ENCODE measurements at regions not wholly inside any gene's neighbourhood (a gene's known extent, or its start where the extent isn't known, plus 50 kb on each side); places are given as distances from the start of the nearest gene placed in this dataset.

- no peak for DNase-seq (ENCODE audit: low read depth)
Observed at GRCh38 chr12:91441993-91442952, 259.7 kb upstream of the DCN start.

GRCh38 chr12:91441246-91441645 lies 258.6 kb upstream of the DCN start:
- no peak for DNase-seq (ENCODE audit: low read depth)

- DNase-seq (ENCODE audit: low read depth) = no peak
Observed at GRCh38 chr12:91434081-91434480, 251.5 kb upstream of the DCN start.

GRCh38 chr12:91432755-91433154 lies 250.1 kb upstream of the DCN start:
- DNase-seq (ENCODE audit: low read depth) = no peak

- no peak for DNase-seq (ENCODE audit: low read depth)
Observed at GRCh38 chr12:91432089-91432488, 249.5 kb upstream of the DCN start.

GRCh38 chr12:91424506-91424905 lies 241.9 kb upstream of the DCN start:
- DNase-seq (ENCODE audit: low read depth) = no peak

- no peak for DNase-seq (ENCODE audit: low read depth)
Observed at GRCh38 chr12:91423693-91424050, 241.1 kb upstream of the DCN start.

- DNase-seq (ENCODE audit: low read depth) = no peak
Observed at GRCh38 chr12:91422811-91423692, 240.4 kb upstream of the DCN start.

- no peak for DNase-seq (ENCODE audit: low read depth)
Observed at GRCh38 chr12:91422127-91422526, 239.5 kb upstream of the DCN start.

GRCh38 chr12:91419809-91420208 lies 237.2 kb upstream of the DCN start:
- DNase-seq (ENCODE audit: low read depth) = no peak

- no peak for DNase-seq (ENCODE audit: low read depth)
Observed at GRCh38 chr12:91418221-91419090, 235.8 kb upstream of the DCN start.

GRCh38 chr12:91417650-91418049 lies 235.0 kb upstream of the DCN start:
- DNase-seq (ENCODE audit: low read depth) = no peak

- DNase-seq (ENCODE audit: low read depth) = no peak
Observed at GRCh38 chr12:91414636-91415035, 232.0 kb upstream of the DCN start.

- no peak for DNase-seq (ENCODE audit: low read depth)
Observed at GRCh38 chr12:91413581-91414546, 231.2 kb upstream of the DCN start.

GRCh38 chr12:91406920-91407341 lies 224.3 kb upstream of the DCN start:
- no peak for DNase-seq (ENCODE audit: low read depth)

- DNase-seq (ENCODE audit: low read depth) = no peak
Observed at GRCh38 chr12:91404441-91404840, 221.8 kb upstream of the DCN start.

- no peak for DNase-seq (ENCODE audit: low read depth)
Observed at GRCh38 chr12:91401190-91401589, 218.6 kb upstream of the DCN start.

GRCh38 chr12:91400271-91400670 lies 217.7 kb upstream of the DCN start:
- DNase-seq (ENCODE audit: low read depth) = no peak

- no peak for DNase-seq (ENCODE audit: low read depth)
Observed at GRCh38 chr12:91397866-91398532, 215.4 kb upstream of the DCN start.

- no peak for DNase-seq (ENCODE audit: low read depth)
Observed at GRCh38 chr12:91396293-91396692, 213.7 kb upstream of the DCN start.

Data from activated T-helper 1 cell treated with Interleukin-2 at 50 U/mL for 16 hours (primary cell).